Activated CD4-positive, alpha-beta memory T cell treated with anti-CD3 and anti-CD28 coated beads, Interleukin-2, amount 10 ng/mL, durations not matched to agents 7 days and 5 days (primary cell): ENCODE measurements at regions not wholly inside any gene's neighbourhood (a gene's known extent, or its start where the extent isn't known, plus 50 kb on each side); places are given as distances from the start of the nearest gene placed in this dataset.

ENCODE experiments used
- CTCF ChIA-PET: fragments of 350-600 bp; sonication (Branson Sonifier 250); formaldehyde crosslinking; loops from one replicate; lab custom pipeline; 2021; ENCODE audit warnings: antibody characterized with exemption, inconsistent platforms; lab: Charles Lee
- POLR2A ChIA-PET: fragments of 350-600 bp; sonication (Branson Sonifier 250); formaldehyde crosslinking; loops from one replicate; lab custom pipeline; 2021; ENCODE audit warnings: antibody characterized with exemption; lab: Charles Lee
- DNase-seq: peaks from one replicate; pipeline ENCODE4 v3.0.0-alpha.2; 2020
- H3K27ac Mint-ChIP-seq: one replicate; pipeline ENCODE4 v1.8.0; 2021; ENCODE audit warnings: mild to moderate bottlenecking, mixed read lengths
- H3K27me3 Mint-ChIP-seq: one replicate; pipeline ENCODE4 v1.8.0; 2021; ENCODE audit warnings: mixed read lengths
- H3K36me3 Mint-ChIP-seq: one replicate; pipeline ENCODE4 v1.8.0; 2021; ENCODE audit warnings: low read depth, mixed read lengths
- H3K4me1 Mint-ChIP-seq: one replicate; pipeline ENCODE4 v1.8.0; 2021; ENCODE audit warnings: mixed read lengths
- H3K4me3 Mint-ChIP-seq: one replicate; pipeline ENCODE4 v1.8.0; 2021; ENCODE audit warnings: mild to moderate bottlenecking, mixed read lengths
- H3K9me3 Mint-ChIP-seq: one replicate; pipeline ENCODE4 v1.8.0; 2021; ENCODE audit warnings: mixed read lengths

- Mint-ChIP-seq H3K9me3 (peaks cover 32% of the 10 kb centered on the region), H3K27ac (no peak overlapping the region), H3K4me3 (no peak overlapping the region), H3K36me3 (peaks cover 13% of the 10 kb centered on the region), H3K4me1 (peaks cover 13% of the 10 kb centered on the region), H3K27me3 (peaks cover 40% of the 10 kb centered on the region)
- DNase-seq, result no peak
- POLR2A ChIA-PET, result no interaction called here
- CTCF ChIA-PET, result no interaction called here
Observed at GRCh38 chr6:2522521-2522920, 228.2 kb downstream of the MYLK4 start.

DNA sequence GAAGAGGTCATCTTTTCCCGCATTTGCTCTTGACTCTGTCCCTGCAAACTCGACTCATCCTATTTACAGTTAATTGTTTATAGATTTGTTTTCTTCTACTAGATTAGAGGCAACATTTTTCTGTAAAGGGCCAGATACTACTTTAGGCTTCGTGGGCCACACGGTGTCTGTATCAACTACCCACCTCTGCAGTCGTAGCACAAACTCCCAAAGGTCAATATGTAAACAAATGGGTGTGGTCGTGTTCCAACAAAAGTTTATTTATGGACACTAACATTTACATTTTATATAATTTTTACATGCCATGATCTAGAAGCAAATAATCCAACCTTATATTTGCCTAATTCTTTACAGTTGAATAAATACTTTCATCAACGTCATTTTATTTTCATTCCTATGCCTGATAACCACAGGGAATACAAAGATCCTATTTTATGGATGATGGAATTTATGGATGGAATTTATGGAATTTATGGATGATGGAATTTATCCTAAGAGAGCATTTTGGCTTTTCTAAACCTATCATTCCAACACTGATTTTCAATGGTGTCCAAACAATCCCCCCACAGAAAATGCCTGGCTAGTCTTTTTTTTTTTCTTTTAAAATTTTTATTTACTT, 232.8 kb downstream of the MYLK4 start:
- ChIA-PET CTCF (no interaction called here), POLR2A (no interaction called here)
- Mint-ChIP-seq H3K4me3 (no peak overlapping the region), H3K9me3 (peaks cover 18% of the 10 kb centered on the region), H3K36me3 (peaks cover 6% of the 10 kb centered on the region), H3K27ac (no peak overlapping the region), H3K27me3 (peaks cover 38% of the 10 kb centered on the region), H3K4me1 (peaks cover 11% of the 10 kb centered on the region)
- DNase-seq, result no peak

- ChIA-PET POLR2A (no interaction called here), CTCF (no interaction called here)
- peaks cover 35% of the 10 kb centered on the region for H3K27me3 Mint-ChIP-seq
- peaks cover 3% of the 10 kb centered on the region for H3K36me3 Mint-ChIP-seq
- peaks cover 14% of the 10 kb centered on the region for H3K9me3 Mint-ChIP-seq
- peaks cover 5% of the 10 kb centered on the region for H3K4me1 Mint-ChIP-seq
- no peak for DNase-seq
- H3K27ac Mint-ChIP-seq, result no peak overlapping the region
- H3K4me3 Mint-ChIP-seq, result no peak overlapping the region
Observed at GRCh38 chr6:2517401-2517800, 233.3 kb downstream of the MYLK4 start.

DNA sequence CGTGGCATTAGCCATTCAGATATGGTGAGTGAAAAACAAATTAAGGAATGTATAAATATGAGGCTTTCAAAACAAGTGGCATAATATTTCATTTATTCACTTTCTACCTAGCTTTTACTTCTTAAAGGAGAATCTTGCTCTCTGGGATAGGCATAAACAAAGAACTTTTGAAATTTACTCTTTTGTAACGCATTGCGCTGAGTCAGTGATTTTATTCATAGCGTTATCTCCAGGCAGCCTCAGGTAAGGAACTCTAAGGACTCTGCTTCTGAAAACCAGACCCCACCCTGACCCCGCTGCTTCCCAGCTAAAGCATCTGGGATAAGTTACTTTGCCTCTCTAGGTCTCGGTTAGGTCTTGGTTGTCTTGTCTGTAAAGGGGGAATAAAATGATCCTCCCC, 234.7 kb downstream of the MYLK4 start:
- Mint-ChIP-seq H3K4me1 (no peaks in the 10 kb centered on the region), H3K9me3 (peaks cover 10% of the 10 kb centered on the region), H3K36me3 (no peaks in the 10 kb centered on the region), H3K27ac (no peak overlapping the region), H3K27me3 (peaks cover 30% of the 10 kb centered on the region), H3K4me3 (no peak overlapping the region)
- DNase-seq, result no peak
- ChIA-PET CTCF (interaction anchor here (1.3 kb wide), 1 partner anchor 118 kb away, joined by 3 read pairs; no protein-coding TSS in a partner anchor), POLR2A (no interaction called here)

DNA sequence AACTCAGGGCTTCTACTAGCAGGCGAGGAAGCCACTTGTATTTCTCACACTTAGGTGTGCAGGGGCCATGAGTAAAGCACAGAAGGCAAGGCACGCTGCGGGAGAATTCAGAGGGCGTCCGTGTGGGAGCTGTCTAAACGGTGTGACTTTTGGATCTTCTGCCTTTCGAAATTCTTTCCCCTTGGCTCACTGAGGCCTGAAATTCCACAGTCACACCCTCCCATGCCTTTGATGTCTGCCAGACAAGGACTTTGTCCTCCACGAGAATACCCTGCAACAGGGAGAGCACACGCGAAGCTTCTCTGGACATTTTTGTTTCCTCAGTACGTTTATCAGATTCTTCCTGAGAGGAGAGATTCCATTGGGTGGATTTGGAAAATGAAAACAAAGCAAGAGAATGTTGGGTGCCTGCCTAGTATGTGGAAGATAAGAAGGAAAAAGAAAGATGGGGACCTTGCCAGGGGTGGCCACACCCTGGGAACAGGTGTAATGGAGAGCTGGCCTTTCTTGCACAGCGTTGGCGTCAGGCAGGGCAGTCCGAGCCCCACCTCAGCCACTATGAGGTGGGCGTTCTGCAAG, 235.7 kb downstream of the MYLK4 start:
- H3K27ac Mint-ChIP-seq, result no peak overlapping the region
- no peak overlapping the region for H3K4me3 Mint-ChIP-seq
- POLR2A ChIA-PET, result no interaction called here
- no peak for DNase-seq
- CTCF ChIA-PET, result interaction anchor here (1.3 kb wide), 1 partner anchor 119 kb away, joined by 3 read pairs; no protein-coding TSS in a partner anchor
- no peaks in the 10 kb centered on the region for H3K36me3 Mint-ChIP-seq
- H3K27me3 Mint-ChIP-seq, result peaks cover 25% of the 10 kb centered on the region
- H3K9me3 Mint-ChIP-seq, result peaks cover 6% of the 10 kb centered on the region
- H3K4me1 Mint-ChIP-seq, result no peaks in the 10 kb centered on the region

GRCh38 chr6:2512802-2513201, 237.9 kb downstream of the MYLK4 start:
- Mint-ChIP-seq H3K4me3 (no peak overlapping the region), H3K27ac (no peak overlapping the region), H3K36me3 (no peaks in the 10 kb centered on the region), H3K4me1 (no peaks in the 10 kb centered on the region), H3K27me3 (peaks cover 30% of the 10 kb centered on the region), H3K9me3 (no peaks in the 10 kb centered on the region)
- ChIA-PET CTCF (no interaction called here), POLR2A (no interaction called here)
- DNase-seq, result no peak

DNA sequence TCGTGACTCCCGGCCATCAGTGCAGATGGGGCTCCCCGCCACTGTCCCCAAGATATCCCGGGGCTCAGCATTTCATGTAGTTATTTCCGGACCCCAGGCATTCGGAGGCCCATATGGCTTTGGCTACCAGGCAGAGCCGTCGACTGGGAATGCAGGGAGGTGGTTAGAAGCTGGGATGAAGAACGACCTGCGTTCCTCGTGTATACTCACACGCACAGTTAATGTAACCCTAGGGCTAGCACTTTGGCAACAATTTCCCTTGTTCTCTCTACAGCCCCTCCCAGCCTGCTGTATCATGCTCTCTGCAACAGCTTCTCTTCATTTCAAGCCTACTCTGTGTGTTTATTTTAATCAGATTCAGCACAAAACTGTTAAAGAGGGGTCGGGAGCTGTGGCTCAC, 240.4 kb downstream of the MYLK4 start:
- CTCF ChIA-PET, result interaction anchor here (2.0 kb wide), 1 partner anchor 15 kb away, joined by 6 read pairs; no protein-coding TSS in a partner anchor

DNA sequence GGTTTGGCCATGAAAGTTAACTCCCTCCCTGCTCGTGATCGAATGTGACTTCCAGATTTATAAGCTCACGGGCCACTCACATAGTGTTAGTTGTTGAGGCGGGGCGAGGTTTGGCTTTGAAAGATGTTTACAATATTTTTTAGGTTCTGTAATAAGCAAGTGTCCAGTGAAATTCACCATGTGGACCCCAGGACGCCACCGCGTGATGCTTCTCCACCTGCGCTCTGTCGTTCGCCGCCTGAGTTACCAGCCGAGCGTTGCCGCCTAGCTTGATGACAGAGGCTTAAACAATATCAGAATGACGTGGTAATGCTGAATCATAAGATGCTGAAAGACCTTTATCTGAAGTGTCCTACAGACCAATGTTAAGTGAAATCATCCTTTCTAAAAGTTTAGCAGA, 241.0 kb downstream of the MYLK4 start:
- H3K9me3 Mint-ChIP-seq, result no peaks in the 10 kb centered on the region
- peaks cover 45% of the 10 kb centered on the region for H3K27me3 Mint-ChIP-seq
- ChIA-PET CTCF (no interaction called here), POLR2A (no interaction called here)
- H3K4me3 Mint-ChIP-seq, result no peak overlapping the region
- no peaks in the 10 kb centered on the region for H3K36me3 Mint-ChIP-seq
- no peak overlapping the region for H3K27ac Mint-ChIP-seq
- no peaks in the 10 kb centered on the region for H3K4me1 Mint-ChIP-seq
- no peak for DNase-seq

More for the DNA sequence above, 240.4 kb downstream of the MYLK4 start:
- Mint-ChIP-seq H3K27me3 (peaks cover 43% of the 10 kb centered on the region), H3K9me3 (no peaks in the 10 kb centered on the region), H3K36me3 (no peaks in the 10 kb centered on the region), H3K4me1 (no peaks in the 10 kb centered on the region), H3K27ac (no peak overlapping the region), H3K4me3 (no peak overlapping the region)
- DNase-seq, result no peak
- POLR2A ChIA-PET, result no interaction called here

GRCh38 chr6:2508071-2508470, 242.7 kb downstream of the MYLK4 start:
- Mint-ChIP-seq H3K4me3 (no peak overlapping the region), H3K36me3 (no peaks in the 10 kb centered on the region), H3K4me1 (no peaks in the 10 kb centered on the region), H3K9me3 (no peaks in the 10 kb centered on the region), H3K27me3 (peaks cover 40% of the 10 kb centered on the region), H3K27ac (no peak overlapping the region)
- CTCF ChIA-PET, result no interaction called here
- no peak for DNase-seq
- POLR2A ChIA-PET, result no interaction called here

- ChIA-PET CTCF (no interaction called here), POLR2A (no interaction called here)
- H3K27ac Mint-ChIP-seq, result no peak overlapping the region
- H3K4me3 Mint-ChIP-seq, result no peak overlapping the region
- H3K27me3 Mint-ChIP-seq, result peaks cover 39% of the 10 kb centered on the region
- H3K4me1 Mint-ChIP-seq, result no peaks in the 10 kb centered on the region
- no peaks in the 10 kb centered on the region for H3K9me3 Mint-ChIP-seq
- no peaks in the 10 kb centered on the region for H3K36me3 Mint-ChIP-seq
- DNase-seq, result no peak
Observed at GRCh38 chr6:2507521-2508037, 243.1 kb downstream of the MYLK4 start.

DNA sequence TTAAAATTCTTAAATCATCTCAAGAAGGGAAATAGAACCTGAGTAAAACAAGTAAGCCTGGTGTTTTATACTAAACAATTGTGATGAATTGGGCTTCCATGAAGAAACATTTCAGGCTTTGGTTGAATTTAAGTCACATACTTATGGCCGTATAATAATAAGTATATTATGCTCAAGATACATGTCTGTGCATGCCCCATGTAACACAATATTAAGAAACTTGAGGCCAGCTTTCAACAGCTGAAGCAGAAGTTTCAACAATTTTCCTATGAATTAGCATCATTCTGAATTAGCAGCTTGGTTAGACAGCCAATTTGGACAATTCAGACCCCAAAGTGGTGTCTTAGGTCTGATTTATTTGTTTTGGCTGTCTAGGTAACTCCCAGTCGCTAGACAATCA, 243.7 kb downstream of the MYLK4 start:
- H3K36me3 Mint-ChIP-seq, result no peaks in the 10 kb centered on the region
- no peak overlapping the region for H3K4me3 Mint-ChIP-seq
- H3K4me1 Mint-ChIP-seq, result no peaks in the 10 kb centered on the region
- no peak overlapping the region for H3K27ac Mint-ChIP-seq
- DNase-seq, result no peak
- H3K27me3 Mint-ChIP-seq, result peaks cover 45% of the 10 kb centered on the region
- CTCF ChIA-PET, result no interaction called here
- H3K9me3 Mint-ChIP-seq, result no peaks in the 10 kb centered on the region
- POLR2A ChIA-PET, result no interaction called here

GRCh38 chr6:2505624-2506023, 245.1 kb downstream of the MYLK4 start:
- no peaks in the 10 kb centered on the region for H3K36me3 Mint-ChIP-seq
- H3K4me1 Mint-ChIP-seq, result no peaks in the 10 kb centered on the region
- ChIA-PET CTCF (no interaction called here), POLR2A (no interaction called here)
- H3K27me3 Mint-ChIP-seq, result peaks cover 51% of the 10 kb centered on the region
- no peak overlapping the region for H3K4me3 Mint-ChIP-seq
- H3K9me3 Mint-ChIP-seq, result no peaks in the 10 kb centered on the region
- H3K27ac Mint-ChIP-seq, result no peak overlapping the region
- no peak for DNase-seq

DNA sequence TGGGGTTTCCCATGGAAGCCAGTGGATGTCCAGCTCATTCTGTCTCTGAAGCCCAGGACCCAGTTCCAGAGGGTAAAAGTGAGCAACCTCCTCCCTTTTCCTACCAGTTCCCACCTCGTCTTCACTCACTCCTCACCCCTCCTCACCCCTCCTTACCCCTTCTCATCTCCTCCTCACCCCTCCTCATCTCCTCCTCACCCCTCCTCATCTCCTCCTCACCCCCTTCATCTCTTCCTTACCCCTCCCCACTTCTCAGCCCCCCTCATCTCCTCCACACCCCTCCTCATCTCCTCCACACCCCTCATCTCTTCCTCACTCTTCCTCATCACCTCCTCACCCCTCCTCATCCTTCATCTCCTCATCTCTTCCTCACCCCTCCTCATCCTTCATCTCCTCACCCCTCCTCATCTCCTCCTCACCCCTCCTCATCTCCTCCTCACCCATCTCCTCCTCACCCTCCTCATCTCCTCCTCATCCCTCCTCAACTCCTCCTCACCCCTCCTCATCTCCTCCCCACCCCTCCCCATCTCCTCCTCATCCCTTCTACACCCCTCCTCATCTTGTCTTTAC, 246.1 kb downstream of the MYLK4 start:
- no peak overlapping the region for H3K4me3 Mint-ChIP-seq
- ChIA-PET POLR2A (no interaction called here), CTCF (no interaction called here)
- H3K9me3 Mint-ChIP-seq, result no peaks in the 10 kb centered on the region
- H3K4me1 Mint-ChIP-seq, result no peaks in the 10 kb centered on the region
- H3K36me3 Mint-ChIP-seq, result no peaks in the 10 kb centered on the region
- no peak for DNase-seq
- H3K27me3 Mint-ChIP-seq, result peaks cover 51% of the 10 kb centered on the region
- no peak overlapping the region for H3K27ac Mint-ChIP-seq
